Ovary (tissue), 7 donors: ENCODE measurements at regions not wholly inside any gene's neighbourhood (a gene's known extent, or its start where the extent isn't known, plus 50 kb on each side); places are given as distances from the start of the nearest gene placed in this dataset.

Experiments
- DNase-seq, 5 donors: peaks; one replicate each; pipeline ENCODE4 v3.0.0-alpha.2; 2019 to 2020
- H3K27ac ChIP-seq, 2 donors: fragments of 200-600 bp; one replicate each; pipeline versions ENCODE4 v1.5.1 to v1.8.0; 2019 to 2022
- H3K27me3 ChIP-seq: fragments of 200-600 bp; one replicate; pipeline ENCODE4 v1.8.0; 2022
- H3K36me3 ChIP-seq: fragments of 200-600 bp; sonication (generic); one replicate; pipeline ENCODE4 v1.5.1; 2019
- H3K4me1 ChIP-seq: one replicate; pipeline ENCODE4 v1.8.1; 2013; ENCODE audit warnings: mild to moderate bottlenecking, moderate library complexity; ENCODE audit not compliant: insufficient read depth
- H3K4me3 ChIP-seq: fragments of 200-600 bp; sonication (generic); one replicate; pipeline ENCODE4 v1.5.1; 2017
- H3K9me3 ChIP-seq, 2 donors: fragments of 200-600 bp in 1 of 2; sonication (generic) in 1 of 2; one replicate each; pipeline versions ENCODE4 v1.5.1 to v1.8.1; 2013 to 2019; ENCODE audit warnings: mild to moderate bottlenecking in 1 of 2, moderate library complexity in 1 of 2
- CTCF ChIP-seq, 3 donors: fragments of 450-650 bp in 2 of 3; fragments of 200-600 bp in 1 of 3; IDR thresholded peaks; one replicate each; pipeline versions ENCODE4 v1.5.1 to v1.8.0; 2016 to 2022; ENCODE audit warnings: antibody characterized with exemption in 3 of 3, mild to moderate bottlenecking in 1 of 3
- EP300 ChIP-seq: sonication (generic); formaldehyde crosslinking; IDR thresholded peaks from one replicate; pipeline ENCODE4 v1.6.1; 2017; ENCODE audit warnings: antibody characterized with exemption
- POLR2A ChIP-seq: fragments of 450-650 bp; IDR thresholded peaks from one replicate; pipeline ENCODE4 v1.6.1; 2017; ENCODE audit warnings: antibody characterized with exemption, mild to moderate bottlenecking, moderate library complexity
- WGBS, 3 donors: extraction: QIAGEN DNeasy Blood & Tissue Kit in 1 of 3; methylation state at CpG; one replicate each; pipeline versions ENCODE4 v1.1.5 to v1.1.7; 2013 to 2017; 5-methylcytosine and 5-hydroxymethylcytosine counted together
- intact Hi-C, 4 donors: fragments of 100-400 bp; cut with DNase I; formaldehyde crosslinking; loops; one replicate each; pipeline versions ENCODE4 v1.11.0 to v1.15.1; 2022 to 2023
- donor health status: DM: no; HTN: no; CAD: no; lungs with moderate emphysema.
- donor health status: DM: no; HTN: no; CAD: no.
- donor health status: Bipolar disorder and iron deficiency.
- donor health status: DM: no; HTN: no; CAD: no.
- donor health status: DM: yes; HTN: yes; CAD: no.

- H3K36me3 ChIP-seq: no peaks in the 10 kb centered on the region
- no peaks in the 10 kb centered on the region for H3K4me1 ChIP-seq
- 21 to 27% (median 23%) methylated on average over 7 of the region's 7 CpGs for WGBS, 3 donors
- H3K4me3 ChIP-seq: no peak overlapping the region
- no peaks in the 10 kb centered on the region for H3K27me3 ChIP-seq
- H3K27ac ChIP-seq: no peak overlapping the region
- H3K9me3 ChIP-seq: no peaks in the 10 kb centered on the region
- TF ChIP-seq EP300 (no peak), POLR2A (no peak), CTCF (IDR thresholded peaks at IDR 0.05) (no peak)
- intact Hi-C loops: no loop called here
- no peak for DNase-seq
Measured at GRCh38 chr12:113683574-113683973, 211.9 kb upstream of the LHX5 start.

GRCh38 chr12:113680868-113681267 lies 209.2 kb upstream of the LHX5 start:
- no peak for DNase-seq
- Histone ChIP-seq H3K27ac (no peak overlapping the region), H3K4me3 (no peak overlapping the region), H3K36me3 (no peaks in the 10 kb centered on the region), H3K27me3 (no peaks in the 10 kb centered on the region), H3K9me3 (no peaks in the 10 kb centered on the region), H3K4me1 (no peaks in the 10 kb centered on the region)
- 84 to 89% (median 84%) methylated on average over 1 of the region's 1 CpG for WGBS, 3 donors
- intact Hi-C loops: no loop called here
- no peak for TF ChIP-seq CTCF (IDR thresholded peaks at IDR 0.05)
- no peak for TF ChIP-seq EP300
- TF ChIP-seq POLR2A: no peak

- intact Hi-C loops: no loop called here
- no peaks in the 10 kb centered on the region for H3K9me3 ChIP-seq
- WGBS, 3 donors: 44 to 56% (median 48%) methylated on average over 16 of the region's 16 CpGs
- no peak for TF ChIP-seq POLR2A
- no peak for TF ChIP-seq EP300
- no peak for TF ChIP-seq CTCF (IDR thresholded peaks at IDR 0.05)
- DNase-seq: no peak
- H3K27ac ChIP-seq: no peak overlapping the region
- no peaks in the 10 kb centered on the region for H3K4me1 ChIP-seq
- H3K36me3 ChIP-seq: no peaks in the 10 kb centered on the region
- no peaks in the 10 kb centered on the region for H3K27me3 ChIP-seq
- H3K4me3 ChIP-seq: no peak overlapping the region
Measured at GRCh38 chr12:113678223-113679119, 206.8 kb upstream of the LHX5 start.

GRCh38 chr12:113676547-113676946 lies 204.9 kb upstream of the LHX5 start:
- H3K9me3 ChIP-seq: no peaks in the 10 kb centered on the region
- DNase-seq: no peak
- TF ChIP-seq EP300: no peak
- TF ChIP-seq POLR2A: no peak
- no peak for TF ChIP-seq CTCF (IDR thresholded peaks at IDR 0.05)
- H3K4me1 ChIP-seq: no peaks in the 10 kb centered on the region
- WGBS, 3 donors: 65 to 71% (median 70%) methylated on average over 3 of the region's 3 CpGs
- intact Hi-C loops: no loop called here
- no peak overlapping the region for H3K4me3 ChIP-seq
- H3K36me3 ChIP-seq: no peaks in the 10 kb centered on the region
- H3K27me3 ChIP-seq: no peaks in the 10 kb centered on the region
- H3K27ac ChIP-seq: no peak overlapping the region
